ENCODE measurements at regions not wholly inside any gene's neighbourhood (a gene's known extent, or its start where the extent isn't known, plus 50 kb on each side); places are given as distances from the start of the nearest gene placed in this dataset.
"Not testable (repeated sequence)": the region's sequence is repeated elsewhere in the genome, so short reads cannot be mapped to it uniquely, and the experiment has no call there.

- no peak for TF ChIP-seq CTCF (IDR thresholded peaks at IDR 0.05; ENCODE audit: low read length, missing control alignments)
- DNase-seq (ENCODE audit: low read depth), result no peak
Observed at GRCh38 chr16:51834794-51835193, 683.7 kb upstream of the SALL1 start.

GRCh38 chr16:51834133-51834532, 683.1 kb upstream of the SALL1 start:
- H3K4me3 ChIP-seq (replicated peaks; ENCODE audit: low read depth, low read length), result no peak overlapping the region
- no peak for TF ChIP-seq CTCF (IDR thresholded peaks at IDR 0.05; ENCODE audit: low read length, missing control alignments)
- DNase-seq (ENCODE audit: low read depth), result peak; percentile 35

More at GRCh38 chr16:51834794-51835193, 683.7 kb upstream of the SALL1 start:
- H3K4me3 ChIP-seq (replicated peaks; ENCODE audit: low read depth, low read length), result no peak overlapping the region

- DNase-seq (ENCODE audit: low read depth), result no peak
- H3K4me3 ChIP-seq (replicated peaks; ENCODE audit: low read depth, low read length), result no peak overlapping the region
- no peak for TF ChIP-seq CTCF (IDR thresholded peaks at IDR 0.05; ENCODE audit: low read length, missing control alignments)
Observed at GRCh38 chr16:51831595-51832367, 680.7 kb upstream of the SALL1 start.

- not testable (repeated sequence) for DNase-seq (ENCODE audit: low read depth); H3K4me3 ChIP-seq (replicated peaks; ENCODE audit: low read depth, low read length)
Observed at GRCh38 chr16:51831034-51831433, 680.0 kb upstream of the SALL1 start.

- TF ChIP-seq CTCF (IDR thresholded peaks at IDR 0.05; ENCODE audit: low read length, missing control alignments), result no peak
- no peak overlapping the region for H3K4me3 ChIP-seq (replicated peaks; ENCODE audit: low read depth, low read length)
- DNase-seq (ENCODE audit: low read depth), result no peak
Observed at GRCh38 chr16:51825779-51826178, 674.7 kb upstream of the SALL1 start.

- H3K4me3 ChIP-seq (replicated peaks; ENCODE audit: low read depth, low read length), result no peak overlapping the region
- DNase-seq (ENCODE audit: low read depth), result no peak
- no peak for TF ChIP-seq CTCF (IDR thresholded peaks at IDR 0.05; ENCODE audit: low read length, missing control alignments)
Observed at GRCh38 chr16:51822471-51822870, 671.4 kb upstream of the SALL1 start.

- DNase-seq (ENCODE audit: low read depth), result no peak
- no peak overlapping the region for H3K4me3 ChIP-seq (replicated peaks; ENCODE audit: low read depth, low read length)
- no peak for TF ChIP-seq CTCF (IDR thresholded peaks at IDR 0.05; ENCODE audit: low read length, missing control alignments)
Observed at GRCh38 chr16:51821527-51821926, 670.5 kb upstream of the SALL1 start.

All from fibroblast of pulmonary artery (primary cell).